ENCODE measurements at regions not wholly inside any gene's neighbourhood (a gene's known extent, or its start where the extent isn't known, plus 50 kb on each side); places are given as distances from the start of the nearest gene placed in this dataset.
A peak's percentile ranks its signal among the peaks of the same experiment; 100 is the strongest.
"Not testable (repeated sequence)": the region's sequence is repeated elsewhere in the genome, so short reads cannot be mapped to it uniquely, and the experiment has no call there.

- DNase-seq: no peak
These were observed 342.3 kb upstream of the EPHA4 start for GRCh38 chr2:221914334-221914880.

- DNase-seq: no peak
These were observed 339.8 kb upstream of the EPHA4 start for GRCh38 chr2:221911890-221912289.

GRCh38 chr2:221911321-221911720, 339.2 kb upstream of the EPHA4 start:
- no peak for DNase-seq

- DNase-seq: no peak
These were observed 336.4 kb upstream of the EPHA4 start for GRCh38 chr2:221908518-221908917.

GRCh38 chr2:221897718-221898117, 325.6 kb upstream of the EPHA4 start:
- DNase-seq: peak; percentile 57

GRCh38 chr2:221896505-221897151, 324.5 kb upstream of the EPHA4 start:
- DNase-seq: no peak

GRCh38 chr2:221895366-221896121, 323.4 kb upstream of the EPHA4 start:
- no peak for DNase-seq

GRCh38 chr2:221893501-221893900, 321.4 kb upstream of the EPHA4 start:
- no peak for DNase-seq

- not testable (repeated sequence) for DNase-seq
These were observed 319.9 kb upstream of the EPHA4 start for GRCh38 chr2:221892006-221892405.

- peak; percentile 61 for DNase-seq
These were observed 311.9 kb upstream of the EPHA4 start for GRCh38 chr2:221883976-221884375.

- no peak for DNase-seq
These were observed 303.9 kb upstream of the EPHA4 start for GRCh38 chr2:221876016-221876415.

- DNase-seq: no peak
These were observed 302.3 kb upstream of the EPHA4 start for GRCh38 chr2:221874444-221874843.

GRCh38 chr2:221857719-221858118, 285.6 kb upstream of the EPHA4 start:
- no peak for DNase-seq

- no peak for DNase-seq
These were observed 281.2 kb upstream of the EPHA4 start for GRCh38 chr2:221853297-221853696.

GRCh38 chr2:221851531-221852045, 279.5 kb upstream of the EPHA4 start:
- no peak for DNase-seq

- no peak for DNase-seq
These were observed 278.0 kb upstream of the EPHA4 start for GRCh38 chr2:221850076-221850475.

GRCh38 chr2:221848286-221848685, 276.2 kb upstream of the EPHA4 start:
- no peak for DNase-seq

GRCh38 chr2:221845021-221845365, 272.9 kb upstream of the EPHA4 start:
- no peak for DNase-seq

GRCh38 chr2:221844212-221845020, 272.3 kb upstream of the EPHA4 start:
- DNase-seq: no peak

- no peak for DNase-seq
These were observed 264.0 kb upstream of the EPHA4 start for GRCh38 chr2:221836095-221836494.

GRCh38 chr2:221833966-221834365, 261.9 kb upstream of the EPHA4 start:
- DNase-seq: peak; percentile 15

- no peak for DNase-seq
These were observed 258.9 kb upstream of the EPHA4 start for GRCh38 chr2:221831051-221831450.

GRCh38 chr2:221822416-221822815, 250.3 kb upstream of the EPHA4 start:
- no peak for DNase-seq
